Hepatic stellate cell (primary cell): ENCODE measurements at regions not wholly inside any gene's neighbourhood (a gene's known extent, or its start where the extent isn't known, plus 50 kb on each side); places are given as distances from the start of the nearest gene placed in this dataset.

ENCODE experiments used
- DNase-seq: peaks from one replicate; pipeline ENCODE4 v3.0.0; 2011; ENCODE audit warnings: low spot score

- DNase-seq: peak; percentile 31
Measured at GRCh38 chr7:110573862-110574528, 516.9 kb upstream of the LRRN3 start.

GRCh38 chr7:110587294-110587693 lies 503.6 kb upstream of the LRRN3 start:
- DNase-seq: no peak

GRCh38 chr7:110590415-110590814 lies 500.5 kb upstream of the LRRN3 start:
- DNase-seq: no peak

GRCh38 chr7:110591341-110591740 lies 499.6 kb upstream of the LRRN3 start:
- DNase-seq: no peak

- DNase-seq: no peak
Measured at GRCh38 chr7:110592557-110592956, 498.4 kb upstream of the LRRN3 start.

GRCh38 chr7:110593355-110593754 lies 497.6 kb upstream of the LRRN3 start:
- DNase-seq: no peak

GRCh38 chr7:110595694-110596093 lies 495.2 kb upstream of the LRRN3 start:
- no peak for DNase-seq

- no peak for DNase-seq
Measured at GRCh38 chr7:110600956-110601355, 490.0 kb upstream of the LRRN3 start.

- no peak for DNase-seq
Measured at GRCh38 chr7:110601710-110602109, 489.2 kb upstream of the LRRN3 start.

- no peak for DNase-seq
Measured at GRCh38 chr7:110604206-110604605, 486.7 kb upstream of the LRRN3 start.

GRCh38 chr7:110604885-110605284 lies 486.0 kb upstream of the LRRN3 start:
- no peak for DNase-seq

- no peak for DNase-seq
Measured at GRCh38 chr7:110607050-110607857, 483.7 kb upstream of the LRRN3 start.

GRCh38 chr7:110609336-110609735 lies 481.6 kb upstream of the LRRN3 start:
- no peak for DNase-seq

- DNase-seq: no peak
Measured at GRCh38 chr7:110612680-110613079, 478.2 kb upstream of the LRRN3 start.
